NB4 (cell line): ENCODE measurements at regions not wholly inside any gene's neighbourhood (a gene's known extent, or its start where the extent isn't known, plus 50 kb on each side); places are given as distances from the start of the nearest gene placed in this dataset.

ENCODE experiments used
- CTCF ChIP-seq: IDR thresholded peaks from one replicate; pipeline ENCODE4 v1.5.1; 2012; ENCODE audit warnings: low read depth, low read length
- POLR2A ChIP-seq: IDR thresholded peaks from 2 replicates; pipeline ENCODE4 v1.6.1; 2011; ENCODE audit warnings: mild to moderate bottlenecking; ENCODE audit not compliant: insufficient read length; ENCODE audit errors: extremely low read depth

- TF ChIP-seq CTCF: no peak
- TF ChIP-seq POLR2A: no peak
Measured at GRCh38 chrX:129077424-129078170, 445.7 kb downstream of the SMARCA1 start.
